HepG2 (cell line): ENCODE measurements at regions not wholly inside any gene's neighbourhood (a gene's known extent, or its start where the extent isn't known, plus 50 kb on each side); places are given as distances from the start of the nearest gene placed in this dataset.

Experiments
- ATAC-seq: fragments of 200-7000 bp; cut with Tn5 transposase; 3 replicates; pipeline ENCODE4 v1.9.1; 2020; ENCODE audit warnings: mild to moderate bottlenecking, moderate library complexity
- BruUV-seq: library from RNA; stranded (reverse); fragments of 400-500 nt; replicated peaks from 2 replicates; lab custom pipeline; 2021; lab: Mats Ljungman, UMichigan
- CTCF ChIA-PET: fragments of 300-600 bp; formaldehyde crosslinking; extraction: SDS; loops from one replicate; lab custom pipeline; 2021; ENCODE audit warnings: low total read pairs, inconsistent platforms, low intra/inter-chr PET ratio; lab: Yijun Ruan, JAX
- POLR2A ChIA-PET: fragments of 350-600 bp; sonication (Branson Sonifier 250); formaldehyde crosslinking; loops from one replicate; lab custom pipeline; 2020; ENCODE audit warnings: antibody characterized with exemption, inconsistent platforms; lab: Yijun Ruan, JAX
- DNase-seq: peaks from one replicate; pipeline ENCODE4 v3.0.0-alpha.2; 2015; ENCODE audit warnings: low spot score
- FAIRE-seq: peaks from 3 replicates; lab custom pipeline; 2011; peaks lifted over from hg19 to GRCh38; lab: Jason Lieb, UNC
- H2AFZ ChIP-seq: one replicate; pipeline ENCODE4 v1.6.1; 2011; ENCODE audit warnings: low read length, inconsistent platforms
- H3K27ac ChIP-seq: fragments of 300-600 bp; 3 replicates; pipeline ENCODE4 v1.8.0; 2011; ENCODE audit warnings: mixed run types, mild to moderate bottlenecking, mixed read lengths, low read length, inconsistent platforms; ENCODE audit not compliant: insufficient read depth; ENCODE audit errors: extremely low read length
- H3K27me3 ChIP-seq, 2 experiments: fragments of 200-600 bp in 1 of 2; 2 replicates in 1 of 2; 3 replicates in 1 of 2; pipeline versions ENCODE4 v1.6.0 to v1.8.0; 2011; ENCODE audit warnings: low read length in 2 of 2, mild to moderate bottlenecking in 2 of 2, moderate library complexity in 2 of 2, inconsistent platforms in 1 of 2; ENCODE audit not compliant: insufficient read depth in 2 of 2, control insufficient read depth in 1 of 2
- H3K36me3 ChIP-seq, 2 experiments: fragments of 200-600 bp in 1 of 2; replicated peaks in 1 of 2; 2 replicates in 1 of 2; 3 replicates in 1 of 2; pipeline versions ENCODE4 v1.5.1 to v1.8.0; 2011; ENCODE audit warnings: low read length in 2 of 2, inconsistent platforms in 1 of 2; ENCODE audit not compliant: insufficient read depth in 2 of 2, control insufficient read depth in 1 of 2
- H3K4me1 ChIP-seq: 2 replicates; pipeline ENCODE4 v1.5.1; 2012; ENCODE audit warnings: low read length, inconsistent platforms; ENCODE audit not compliant: insufficient read depth
- H3K4me2 ChIP-seq: 2 replicates; pipeline ENCODE4 v1.6.0; 2011; ENCODE audit warnings: low read depth, low read length, inconsistent platforms
- H3K4me3 ChIP-seq, 3 experiments: fragments of 200-600 bp in 1 of 3; sonication (generic), shearing (Covaris generic) in 1 of 3; replicated peaks in 1 of 3; 2 replicates each; pipeline ENCODE4 v1.5.1; 2011 to 2016; ENCODE audit warnings: low read length in 3 of 3, inconsistent platforms in 2 of 3, low read depth in 2 of 3, mild to moderate bottlenecking in 2 of 3, control low read depth in 1 of 3, mixed read lengths in 1 of 3; ENCODE audit not compliant: insufficient read depth in 1 of 3
- H3K79me2 ChIP-seq: one replicate; pipeline ENCODE4 v1.6.1; 2011; ENCODE audit warnings: low read length, inconsistent platforms; ENCODE audit not compliant: insufficient read depth
- H3K9ac ChIP-seq: 2 replicates; pipeline ENCODE4 v1.6.0; 2011; ENCODE audit warnings: mild to moderate bottlenecking, low read depth, low read length, inconsistent platforms; ENCODE audit not compliant: insufficient read depth
- H3K9me3 ChIP-seq: 2 replicates; pipeline ENCODE4 v1.5.1; 2012; ENCODE audit warnings: mild to moderate bottlenecking, low read length
- H4K20me1 ChIP-seq: 2 replicates; pipeline ENCODE4 v1.6.0; 2011; ENCODE audit warnings: inconsistent platforms, mild to moderate bottlenecking, low read length, moderate library complexity; ENCODE audit not compliant: insufficient read depth
- CC2D1A ChIP-seq: sonication (generic); formaldehyde crosslinking; IDR thresholded peaks from 2 replicates; pipeline ENCODE4 v1.8.1; 2023; ENCODE audit warnings: mild to moderate bottlenecking, missing genetic modification reagents
- FOXK1 ChIP-seq: sonication (generic); formaldehyde crosslinking; IDR thresholded peaks from 2 replicates; pipeline ENCODE4 v1.4.0; 2020; ENCODE audit warnings: low read depth, missing genetic modification reagents, borderline replicate concordance
- GTF3A ChIP-seq: sonication (generic); formaldehyde crosslinking; conservative IDR thresholded peaks from 2 replicates; pipeline ENCODE4 v1.4.0; 2020; ENCODE audit warnings: mild to moderate bottlenecking, missing genetic modification reagents
- KLF11 ChIP-seq: IDR thresholded peaks from 2 replicates; pipeline ENCODE4 v1.6.1; 2016; ENCODE audit warnings: missing compliant biosample characterization
- MAF1 ChIP-seq: sonication (generic); formaldehyde crosslinking; IDR thresholded peaks from 2 replicates; pipeline ENCODE4 v1.5.0; 2020; ENCODE audit warnings: missing genetic modification reagents, borderline replicate concordance
- MATR3 ChIP-seq: sonication (generic); formaldehyde crosslinking; IDR thresholded peaks from 2 replicates; pipeline ENCODE4 v1.4.0; 2020; ENCODE audit warnings: missing genetic modification reagents
- MBNL3 ChIP-seq: fragments of 250-450 bp; sonication (Bioruptor Pico); conservative IDR thresholded peaks from 2 replicates; pipeline ENCODE4 v1.8.0; 2022; ENCODE audit warnings: mild to moderate bottlenecking, inconsistent platforms
- NFE2L1 ChIP-seq: sonication (generic); formaldehyde crosslinking; IDR thresholded peaks from 2 replicates; pipeline ENCODE4 v1.4.0; 2020; ENCODE audit warnings: missing genetic modification reagents, mild to moderate bottlenecking, borderline replicate concordance
- NR3C1 ChIP-seq: sonication (generic); formaldehyde crosslinking; IDR thresholded peaks from 2 replicates; pipeline ENCODE4 v1.4.0; 2020; ENCODE audit warnings: missing genetic modification reagents
- PCBP2 ChIP-seq: fragments of 200-400 bp; formaldehyde crosslinking; optimal IDR thresholded peaks from 2 replicates; pipeline ENCODE3; 2018; ENCODE audit warnings: low read length, low read depth; ENCODE audit not compliant: poor library complexity, severe bottlenecking
- REPIN1 ChIP-seq: sonication (generic); formaldehyde crosslinking; IDR thresholded peaks from 2 replicates; pipeline ENCODE4 v1.8.0; 2022; ENCODE audit warnings: missing genetic modification reagents, low read depth, mild to moderate bottlenecking, borderline replicate concordance
- REXO4 ChIP-seq: sonication (generic); formaldehyde crosslinking; IDR thresholded peaks from 2 replicates; pipeline ENCODE4 v1.8.0; 2022; ENCODE audit warnings: missing genetic modification reagents, mild to moderate bottlenecking, borderline replicate concordance
- SMAD3 ChIP-seq: sonication (generic); formaldehyde crosslinking; IDR thresholded peaks from 2 replicates; pipeline ENCODE4 v1.4.0; 2020; ENCODE audit warnings: missing genetic modification reagents
- SNAPC5 ChIP-seq: sonication (generic); formaldehyde crosslinking; IDR thresholded peaks from 2 replicates; pipeline ENCODE4 v1.8.1; 2023; ENCODE audit warnings: mild to moderate bottlenecking, missing genetic modification reagents, borderline replicate concordance
- SOX5 ChIP-seq: IDR thresholded peaks from 2 replicates; pipeline ENCODE4 v1.6.1; 2016; ENCODE audit warnings: borderline replicate concordance
- ZNF343 ChIP-seq: sonication (generic); formaldehyde crosslinking; IDR thresholded peaks from 2 replicates; pipeline ENCODE4 v1.4.0; 2020; ENCODE audit warnings: mild to moderate bottlenecking, missing genetic modification reagents
- ZNF704 ChIP-seq: sonication (generic); formaldehyde crosslinking; IDR thresholded peaks from 2 replicates; pipeline ENCODE4 v1.8.1; 2023; ENCODE audit warnings: mild to moderate bottlenecking, inconsistent platforms, moderate library complexity, missing genetic modification reagents, borderline replicate concordance
- ZUFSP ChIP-seq: sonication (generic); formaldehyde crosslinking; IDR thresholded peaks from 2 replicates; pipeline ENCODE4 v1.9.0; 2021; ENCODE audit warnings: missing genetic modification reagents, mild to moderate bottlenecking, borderline replicate concordance
- WGBS: methylation state at CpG from one replicate; pipeline ENCODE4 v1.1.6; 2017; ENCODE audit warnings: low lambda C conversion rate; 5-methylcytosine and 5-hydroxymethylcytosine counted together
- in situ Hi-C: cut with HindIII; loops from 2 replicates; pipeline ENCODE4 v1.10.0; 2017; ENCODE audit warnings: low pct_unique_long_range_greater_than_20kb; ENCODE audit not compliant: extremely low pct_ligation_motif_present
- intact Hi-C: fragments of 100-400 bp; cut with micrococcal nuclease; formaldehyde crosslinking; loops from one replicate; pipeline ENCODE4 v1.10.0; 2022; ENCODE audit not compliant: unreplicated experiment

GRCh38 chr2:15737314-15738224, 145.9 kb downstream of the DDX1 start:
- WGBS, result 56% methylated on average over 5 of the region's 5 CpGs
- ATAC-seq (no peak), FAIRE-seq (no peak), DNase-seq (no peak)
- Histone ChIP-seq H2AFZ (no peak overlapping the region), H3K4me2 (no peak overlapping the region), H3K27ac (no peak overlapping the region), H3K4me1 (peaks cover 25% of the 10 kb centered on the region), H3K4me3 (no peak overlapping the region), H3K79me2 (no peaks in the 10 kb centered on the region), H3K9me3 (no peaks in the 10 kb centered on the region), H3K9ac (no peak overlapping the region), H3K36me3 (no peaks in the 10 kb centered on the region), H3K27me3 (peaks cover 0 to 28% of the 10 kb centered on the region in 2 experiments; a peak in 4 of 5 replicates), H4K20me1 (no peaks in the 10 kb centered on the region)
- in situ Hi-C loops, result loop anchor here (25.0 kb wide), 1 partner anchor 100 kb away; no protein-coding TSS in a partner anchor
- no peak for TF ChIP-seq NR3C1 (CRISPR knock-in tag)
- no peak for TF ChIP-seq REXO4 (CRISPR knock-in tag)
- no peak for TF ChIP-seq PCBP2
- no peak for TF ChIP-seq MBNL3 (CRISPR knock-in tag)
- TF ChIP-seq SOX5 (CRISPR knock-in tag), result no peak
- TF ChIP-seq GTF3A (CRISPR knock-in tag), result no peak
- TF ChIP-seq ZNF343 (CRISPR knock-in tag), result no peak
- TF ChIP-seq MATR3 (CRISPR knock-in tag), result no peak
- TF ChIP-seq SNAPC5 (CRISPR knock-in tag), result no peak
- no peak for TF ChIP-seq KLF11 (CRISPR knock-in tag)
- TF ChIP-seq SMAD3 (CRISPR knock-in tag), result no peak
- TF ChIP-seq CC2D1A (CRISPR knock-in tag), result no peak
- no peak for TF ChIP-seq FOXK1 (CRISPR knock-in tag)
- no peak for TF ChIP-seq ZUFSP (CRISPR knock-in tag)
- no peak for TF ChIP-seq ZNF704 (CRISPR knock-in tag)
- no peak for TF ChIP-seq NFE2L1
- no peak for TF ChIP-seq REPIN1 (CRISPR knock-in tag)
- TF ChIP-seq MAF1, result no peak
- intact Hi-C loops, result no loop called here
- no TSS peak for BruUV-seq
- CTCF ChIA-PET, result no interaction called here
- POLR2A ChIA-PET, result no interaction called here
